ENCODE measurements at regions not wholly inside any gene's neighbourhood (a gene's known extent, or its start where the extent isn't known, plus 50 kb on each side); places are given as distances from the start of the nearest gene placed in this dataset.

DNA sequence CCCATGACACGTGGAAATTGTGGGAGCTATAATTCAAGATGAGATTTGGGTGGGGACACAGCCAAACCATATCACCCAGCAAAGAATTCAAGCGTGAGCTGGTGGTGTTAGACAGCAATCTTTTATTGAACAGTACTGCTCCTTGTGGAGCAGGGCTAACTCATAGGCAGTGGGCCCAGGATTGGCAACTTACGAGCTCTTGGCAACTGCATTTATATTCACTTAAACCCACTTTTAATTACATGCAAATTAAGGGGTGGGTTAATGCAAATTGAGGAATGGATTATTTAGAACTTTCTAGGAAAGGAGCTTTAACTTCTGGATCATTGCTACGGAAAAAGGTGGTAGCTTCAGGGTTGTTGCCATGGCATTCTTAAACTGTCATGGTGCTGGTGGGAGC is 135.6 kb upstream of the KAZN start:
- 5% methylated on average over 4 of the region's 4 CpGs for WGBS (ENCODE audit: low lambda C conversion rate)
- ChIA-PET CTCF (ENCODE audit: low intra/inter-chr PET ratio, low total read pairs) (no interaction called here), POLR2A (no interaction called here)
- no peak overlapping the region for H3K27ac ChIP-seq (ENCODE audit: extremely low read length, insufficient read depth, low read length)
- H3K4me1 ChIP-seq (ENCODE audit: insufficient read depth, low read length): no peaks in the 10 kb centered on the region
- H3K9ac ChIP-seq (ENCODE audit: insufficient read depth, low read depth, low read length): no peak overlapping the region
- peaks cover 0 to 4% of the 10 kb centered on the region in 2 experiments; a peak in 2 of 5 replicates for H3K27me3 ChIP-seq (ENCODE audit: control insufficient read depth in 1 of 2, insufficient read depth in 2 of 2, low read length in 2 of 2)
- no peak overlapping the region for H3K4me2 ChIP-seq (ENCODE audit: low read depth, low read length)
- intact Hi-C loops (cut with micrococcal nuclease; ENCODE audit: unreplicated experiment) (no loop called here), in situ Hi-C loops (cut with HindIII; ENCODE audit: extremely low pct_ligation_motif_present, low pct_unique_long_range_greater_than_20kb) (no loop called here)
- H2AFZ ChIP-seq (ENCODE audit: low read length): no peak overlapping the region
- ATAC-seq (no peak), DNase-seq (ENCODE audit: low spot score) (no peak), FAIRE-seq (no peak)
- H3K9me3 ChIP-seq (ENCODE audit: low read length): no peaks in the 10 kb centered on the region
- H4K20me1 ChIP-seq (ENCODE audit: insufficient read depth, low read length): no peaks in the 10 kb centered on the region
- no peak overlapping the region for H3K4me3 ChIP-seq (replicated peaks in 1 of 3; ENCODE audit: insufficient read depth in 1 of 3, low read depth in 2 of 3, low read length in 3 of 3)
- no TSS peak for BruUV-seq (replicated peaks)
- no peaks in the 10 kb centered on the region for H3K36me3 ChIP-seq (replicated peaks in 1 of 2; ENCODE audit: control insufficient read depth in 1 of 2, insufficient read depth in 2 of 2, low read length in 2 of 2)
- no peaks in the 10 kb centered on the region for H3K79me2 ChIP-seq (ENCODE audit: insufficient read depth, low read length)
- TF ChIP-seq ZNF570 (CRISPR knock-in tag; IDR thresholded peaks at IDR 0.05; ENCODE audit: borderline replicate concordance) (no peak), ZNF367 (CRISPR knock-in tag; IDR thresholded peaks at IDR 0.05; ENCODE audit: borderline replicate concordance) (no peak), ZNF431 (CRISPR knock-in tag; IDR thresholded peaks at IDR 0.05; ENCODE audit: borderline replicate concordance, low read depth) (no peak), ZNF121 (CRISPR knock-in tag; IDR thresholded peaks at IDR 0.05) (no peak), HMG20A (CRISPR knock-in tag; IDR thresholded peaks at IDR 0.05; ENCODE audit: borderline replicate concordance) (no peak), ZBTB39 (CRISPR knock-in tag; IDR thresholded peaks at IDR 0.05) (no peak), ZFYVE20 (CRISPR knock-in tag; IDR thresholded peaks at IDR 0.05; ENCODE audit: borderline replicate concordance, low read depth) (no peak), ZNF180 (CRISPR knock-in tag; IDR thresholded peaks at IDR 0.05; ENCODE audit: borderline replicate concordance, low read depth) (no peak), AFF4 (CRISPR knock-in tag; IDR thresholded peaks at IDR 0.05) (no peak), LRRFIP1 (CRISPR knock-in tag; conservative IDR thresholded peaks at IDR 0.05) (no peak)
- TF ChIP-seq, protein P1, sequence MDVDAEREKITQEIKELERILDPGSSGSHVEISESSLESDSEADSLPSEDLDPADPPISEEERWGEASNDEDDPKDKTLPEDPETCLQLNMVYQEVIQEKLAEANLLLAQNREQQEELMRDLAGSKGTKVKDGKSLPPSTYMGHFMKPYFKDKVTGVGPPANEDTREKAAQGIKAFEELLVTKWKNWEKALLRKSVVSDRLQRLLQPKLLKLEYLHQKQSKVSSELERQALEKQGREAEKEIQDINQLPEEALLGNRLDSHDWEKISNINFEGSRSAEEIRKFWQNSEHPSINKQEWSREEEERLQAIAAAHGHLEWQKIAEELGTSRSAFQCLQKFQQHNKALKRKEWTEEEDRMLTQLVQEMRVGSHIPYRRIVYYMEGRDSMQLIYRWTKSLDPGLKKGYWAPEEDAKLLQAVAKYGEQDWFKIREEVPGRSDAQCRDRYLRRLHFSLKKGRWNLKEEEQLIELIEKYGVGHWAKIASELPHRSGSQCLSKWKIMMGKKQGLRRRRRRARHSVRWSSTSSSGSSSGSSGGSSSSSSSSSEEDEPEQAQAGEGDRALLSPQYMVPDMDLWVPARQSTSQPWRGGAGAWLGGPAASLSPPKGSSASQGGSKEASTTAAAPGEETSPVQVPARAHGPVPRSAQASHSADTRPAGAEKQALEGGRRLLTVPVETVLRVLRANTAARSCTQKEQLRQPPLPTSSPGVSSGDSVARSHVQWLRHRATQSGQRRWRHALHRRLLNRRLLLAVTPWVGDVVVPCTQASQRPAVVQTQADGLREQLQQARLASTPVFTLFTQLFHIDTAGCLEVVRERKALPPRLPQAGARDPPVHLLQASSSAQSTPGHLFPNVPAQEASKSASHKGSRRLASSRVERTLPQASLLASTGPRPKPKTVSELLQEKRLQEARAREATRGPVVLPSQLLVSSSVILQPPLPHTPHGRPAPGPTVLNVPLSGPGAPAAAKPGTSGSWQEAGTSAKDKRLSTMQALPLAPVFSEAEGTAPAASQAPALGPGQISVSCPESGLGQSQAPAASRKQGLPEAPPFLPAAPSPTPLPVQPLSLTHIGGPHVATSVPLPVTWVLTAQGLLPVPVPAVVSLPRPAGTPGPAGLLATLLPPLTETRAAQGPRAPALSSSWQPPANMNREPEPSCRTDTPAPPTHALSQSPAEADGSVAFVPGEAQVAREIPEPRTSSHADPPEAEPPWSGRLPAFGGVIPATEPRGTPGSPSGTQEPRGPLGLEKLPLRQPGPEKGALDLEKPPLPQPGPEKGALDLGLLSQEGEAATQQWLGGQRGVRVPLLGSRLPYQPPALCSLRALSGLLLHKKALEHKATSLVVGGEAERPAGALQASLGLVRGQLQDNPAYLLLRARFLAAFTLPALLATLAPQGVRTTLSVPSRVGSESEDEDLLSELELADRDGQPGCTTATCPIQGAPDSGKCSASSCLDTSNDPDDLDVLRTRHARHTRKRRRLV (CRISPR knock-in tag; IDR thresholded peaks at IDR 0.05): no peak
